Pancreas (tissue), 10 donors: ENCODE measurements at regions not wholly inside any gene's neighbourhood (a gene's known extent, or its start where the extent isn't known, plus 50 kb on each side); places are given as distances from the start of the nearest gene placed in this dataset.

Source experiments
- ATAC-seq, 4 donors: fragments of 200-7000 bp; cut with Tn5 transposase; one replicate each; pipeline versions ENCODE4 v1.8.0 to v1.9.1; 2020; ENCODE audit warnings: mild to moderate bottlenecking in 4 of 4, moderate library complexity in 4 of 4
- DNase-seq, 6 donors: peaks; one replicate each; pipeline ENCODE4 v3.0.0-alpha.2; 2020
- FAIRE-seq: peaks from 2 replicates; lab custom pipeline; 2012; peaks lifted over from hg19 to GRCh38; lab: Jason Lieb, UNC
- H3K27ac ChIP-seq, 4 donors: fragments of 200-600 bp; sonication (generic); 1 replicate in 3 of 4; 2 replicates in 1 of 4; pipeline versions ENCODE4 v1.5.0 to v1.8.0; 2020
- H3K27me3 ChIP-seq, 4 donors: fragments of 200-600 bp; one replicate each; pipeline ENCODE4 v1.8.0; 2021
- H3K36me3 ChIP-seq, 3 donors: fragments of 200-600 bp; sonication (generic) in 1 of 3; one replicate each; pipeline versions ENCODE4 v1.5.0 to v1.8.0; 2020 to 2021
- H3K4me1 ChIP-seq, 3 donors: fragments of 200-600 bp; one replicate each; pipeline ENCODE4 v1.8.0; 2021
- H3K4me3 ChIP-seq, 4 donors: fragments of 200-600 bp; sonication (generic) in 2 of 4; one replicate each; pipeline versions ENCODE4 v1.5.0 to v1.8.0; 2020 to 2021
- H3K9me3 ChIP-seq, 4 donors: fragments of 200-600 bp; one replicate each; pipeline ENCODE4 v1.8.0; 2021
- WGBS, 2 donors: extraction: QIAGEN DNeasy Blood & Tissue Kit; methylation state at CpG; one replicate each; pipeline ENCODE4 v1.1.7; 2013; 5-methylcytosine and 5-hydroxymethylcytosine counted together
- intact Hi-C, 3 donors: fragments of 100-400 bp; cut with DNase I; formaldehyde crosslinking; loops; one replicate each; pipeline versions ENCODE4 v1.11.1 to v1.14.2; 2022
- TF ChIP-seq, protein P1 (sequence below), 4 donors: fragments of 200-600 bp; sonication (generic) in 3 of 4; IDR thresholded peaks; one replicate each; pipeline versions ENCODE4 v1.5.0 to v1.8.0; 2021; ENCODE audit warnings: antibody characterized with exemption in 4 of 4
- donor health status: healthy with polysubstance abuse.
- donor health status: DM: no; HTN: no; CAD: no; lungs with moderate emphysema.
- donor health status: DM: no; HTN: no; CAD: no.
- donor health status: control.
- donor health status: control.
- donor health status: Bipolar disorder and iron deficiency.
- donor health status: DM: yes; HTN: yes; CAD: no.
- donor health status: DM: no; HTN: no; CAD: no.
- donor health status: DM: no; HTN: no; CAD: no.
- donor health status: DM: yes; HTN: yes; CAD: no.

DNA sequence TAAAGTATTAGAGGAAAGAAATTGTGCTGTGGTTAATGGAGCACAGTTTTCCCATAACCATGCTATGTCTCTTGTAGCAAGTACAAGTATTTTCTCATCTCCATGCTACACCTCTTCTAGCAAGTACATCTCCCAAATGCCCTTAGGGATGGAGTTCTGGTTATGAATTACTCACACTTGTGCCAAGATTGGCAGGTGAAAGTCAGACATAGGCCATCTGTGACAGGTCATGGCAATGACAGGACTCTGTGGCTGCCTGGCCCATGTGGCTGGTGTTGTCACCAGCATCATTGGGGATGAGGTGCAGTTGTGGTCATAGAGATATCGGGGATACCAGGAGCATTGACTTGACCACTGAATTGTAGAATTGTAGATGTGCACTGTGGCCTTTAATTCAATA is 310.2 kb downstream of the FAT4 start:
- DNase-seq = peak in 1 of 6 donors; percentile 12
- intact Hi-C loops = no loop called here
- Histone ChIP-seq H3K27me3 (no peaks in the 10 kb centered on the region), H3K36me3 (no peaks in the 10 kb centered on the region), H3K4me1 (no peaks in the 10 kb centered on the region), H3K4me3 (no peak overlapping the region), H3K27ac (no peak overlapping the region), H3K9me3 (no peaks in the 10 kb centered on the region)
- ATAC-seq = no peak
- TF ChIP-seq, protein P1, sequence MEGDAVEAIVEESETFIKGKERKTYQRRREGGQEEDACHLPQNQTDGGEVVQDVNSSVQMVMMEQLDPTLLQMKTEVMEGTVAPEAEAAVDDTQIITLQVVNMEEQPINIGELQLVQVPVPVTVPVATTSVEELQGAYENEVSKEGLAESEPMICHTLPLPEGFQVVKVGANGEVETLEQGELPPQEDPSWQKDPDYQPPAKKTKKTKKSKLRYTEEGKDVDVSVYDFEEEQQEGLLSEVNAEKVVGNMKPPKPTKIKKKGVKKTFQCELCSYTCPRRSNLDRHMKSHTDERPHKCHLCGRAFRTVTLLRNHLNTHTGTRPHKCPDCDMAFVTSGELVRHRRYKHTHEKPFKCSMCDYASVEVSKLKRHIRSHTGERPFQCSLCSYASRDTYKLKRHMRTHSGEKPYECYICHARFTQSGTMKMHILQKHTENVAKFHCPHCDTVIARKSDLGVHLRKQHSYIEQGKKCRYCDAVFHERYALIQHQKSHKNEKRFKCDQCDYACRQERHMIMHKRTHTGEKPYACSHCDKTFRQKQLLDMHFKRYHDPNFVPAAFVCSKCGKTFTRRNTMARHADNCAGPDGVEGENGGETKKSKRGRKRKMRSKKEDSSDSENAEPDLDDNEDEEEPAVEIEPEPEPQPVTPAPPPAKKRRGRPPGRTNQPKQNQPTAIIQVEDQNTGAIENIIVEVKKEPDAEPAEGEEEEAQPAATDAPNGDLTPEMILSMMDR (IDR thresholded peaks at IDR 0.05) = no peak
- FAIRE-seq = no peak
- WGBS, 2 donors = 75 to 96% methylated on average over 1 of the region's 1 CpG

DNA sequence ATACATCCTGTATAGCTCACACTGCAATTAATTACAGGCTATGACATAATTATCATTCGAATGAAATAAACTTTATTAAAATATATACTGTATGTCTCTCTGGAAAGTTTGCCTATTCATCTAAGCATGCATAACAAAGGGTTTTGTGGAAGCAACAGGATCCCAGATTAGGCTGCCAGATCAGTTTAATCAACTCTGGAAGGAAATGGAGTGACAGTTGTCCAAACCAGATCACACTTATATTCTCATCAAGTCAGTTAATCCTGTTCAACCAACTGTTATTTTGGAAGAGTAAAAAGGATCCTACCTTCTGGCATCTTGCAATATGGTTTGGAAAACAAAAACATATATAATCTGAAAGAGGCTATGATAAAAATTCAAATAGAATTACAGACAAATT is 312.2 kb downstream of the FAT4 start:
- Histone ChIP-seq H3K27ac (no peak overlapping the region), H3K36me3 (no peaks in the 10 kb centered on the region), H3K9me3 (no peaks in the 10 kb centered on the region), H3K4me3 (no peak overlapping the region), H3K4me1 (no peaks in the 10 kb centered on the region), H3K27me3 (no peaks in the 10 kb centered on the region)
- TF ChIP-seq, protein P1 (IDR thresholded peaks at IDR 0.05) = no peak
- WGBS, 2 donors = 35 to 41% methylated on average over 1 of the region's 1 CpG
- no peak for DNase-seq
- intact Hi-C loops = no loop called here
- no peak for FAIRE-seq
- no peak for ATAC-seq

GRCh38 chr4:125639182-125639621 is 324.4 kb downstream of the FAT4 start:
- no peak for ATAC-seq

DNA sequence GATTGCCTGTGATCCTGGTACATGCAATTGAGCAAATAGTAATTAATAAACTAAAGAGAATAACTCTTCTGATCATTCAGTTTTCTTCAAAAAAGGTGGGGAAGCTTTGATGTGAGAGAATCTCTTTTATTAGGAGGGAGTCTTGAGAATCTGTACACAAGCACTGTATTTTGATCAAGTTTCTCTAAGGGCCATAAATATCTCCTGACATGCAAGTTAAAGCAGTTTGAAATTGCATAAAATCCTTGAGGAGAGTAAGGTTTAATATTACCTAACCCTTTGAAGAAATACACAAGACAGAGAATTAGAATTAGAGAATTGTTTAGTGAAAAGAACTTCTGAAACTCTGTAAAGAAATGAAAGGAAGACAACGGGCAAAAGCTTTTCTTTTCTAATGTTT is 326.9 kb downstream of the FAT4 start:
- no peaks in the 10 kb centered on the region for H3K4me1 ChIP-seq
- intact Hi-C loops = no loop called here
- no peak overlapping the region for H3K4me3 ChIP-seq
- DNase-seq = no peak
- H3K27ac ChIP-seq = no peak overlapping the region
- WGBS, 2 donors = 65 to 73% methylated on average over 1 of the region's 1 CpG
- no peaks in the 10 kb centered on the region for H3K9me3 ChIP-seq
- TF ChIP-seq, protein P1 (IDR thresholded peaks at IDR 0.05) = no peak
- no peaks in the 10 kb centered on the region for H3K36me3 ChIP-seq
- FAIRE-seq = no peak
- ATAC-seq = no peak
- no peaks in the 10 kb centered on the region for H3K27me3 ChIP-seq

More at GRCh38 chr4:125639182-125639621, 324.4 kb downstream of the FAT4 start:
- TF ChIP-seq, protein P1 (IDR thresholded peaks at IDR 0.05) = no peak
- Histone ChIP-seq H3K4me3 (no peak overlapping the region), H3K27ac (no peak overlapping the region), H3K27me3 (no peaks in the 10 kb centered on the region), H3K4me1 (no peaks in the 10 kb centered on the region), H3K36me3 (no peaks in the 10 kb centered on the region), H3K9me3 (no peaks in the 10 kb centered on the region)
- intact Hi-C loops = no loop called here
- DNase-seq (no peak), FAIRE-seq (no peak)
- WGBS, 2 donors = 36 to 40% methylated on average over 6 of the region's 6 CpGs

DNA sequence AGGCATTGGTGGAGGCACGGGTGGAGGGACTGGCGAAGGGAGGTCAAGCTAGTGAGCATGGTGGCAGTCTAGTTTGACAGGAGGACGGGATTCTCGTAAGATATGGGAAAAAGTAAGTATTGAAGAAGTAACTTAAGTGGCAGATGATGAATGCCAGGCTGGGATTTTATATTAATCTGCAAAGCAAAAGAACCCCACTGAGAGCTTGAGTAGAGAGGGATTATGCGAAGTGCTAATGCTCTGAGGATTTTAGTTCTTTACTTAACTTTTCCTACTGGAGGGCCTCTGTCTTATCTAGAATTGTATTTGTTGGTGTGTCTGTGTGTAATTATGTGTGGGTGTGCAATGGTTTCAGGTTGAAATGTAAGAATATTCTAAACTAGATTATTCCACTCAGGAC is 327.9 kb downstream of the FAT4 start:
- intact Hi-C loops = no loop called here
- TF ChIP-seq, protein P1 (IDR thresholded peaks at IDR 0.05) = no peak
- WGBS, 2 donors = 72 to 84% methylated on average over 5 of the region's 5 CpGs
- DNase-seq (no peak), ATAC-seq (no peak), FAIRE-seq (no peak)
- no peaks in the 10 kb centered on the region for H3K36me3 ChIP-seq
- H3K4me3 ChIP-seq = no peak overlapping the region
- no peaks in the 10 kb centered on the region for H3K4me1 ChIP-seq
- H3K9me3 ChIP-seq = no peaks in the 10 kb centered on the region
- H3K27ac ChIP-seq = no peak overlapping the region
- H3K27me3 ChIP-seq = no peaks in the 10 kb centered on the region
